Heart right ventricle (tissue), 16 donors: ENCODE measurements at regions not wholly inside any gene's neighbourhood (a gene's known extent, or its start where the extent isn't known, plus 50 kb on each side); places are given as distances from the start of the nearest gene placed in this dataset.

ENCODE experiments used
- ATAC-seq, 8 donors: fragments of 200-7000 bp; cut with Tn5 transposase; one replicate each; pipeline ENCODE4 v1.9.1; 2020; ENCODE audit warnings: mild to moderate bottlenecking in 8 of 8, moderate library complexity in 8 of 8, moderate number of reproducible peaks in 1 of 8
- DNase-seq, 2 donors: peaks; one replicate each; pipeline ENCODE4 v3.0.0-alpha.2; 2020
- H3K27ac ChIP-seq, 10 donors: fragments of 200-600 bp; sonication (generic) in 2 of 10; one replicate each; pipeline versions ENCODE4 v1.5.0 to v1.8.0; 2020 to 2022; ENCODE audit warnings: mild to moderate bottlenecking in 3 of 10
- H3K27me3 ChIP-seq, 7 donors: fragments of 200-600 bp; one replicate each; pipeline ENCODE4 v1.8.0; 2021 to 2022; ENCODE audit warnings: mild to moderate bottlenecking in 2 of 7
- H3K36me3 ChIP-seq, 9 donors: fragments of 200-600 bp; sonication (generic) in 1 of 9; one replicate each; pipeline versions ENCODE4 v1.5.0 to v1.8.0; 2020 to 2022; ENCODE audit warnings: mild to moderate bottlenecking in 2 of 9
- H3K4me1 ChIP-seq, 9 donors: fragments of 200-600 bp; sonication (generic) in 1 of 9; one replicate each; pipeline versions ENCODE4 v1.5.0 to v1.8.0; 2020 to 2022; ENCODE audit warnings: mild to moderate bottlenecking in 4 of 9
- H3K4me3 ChIP-seq, 10 donors: fragments of 200-600 bp; sonication (generic) in 2 of 10; one replicate each; pipeline versions ENCODE4 v1.5.0 to v1.8.0; 2020 to 2022; ENCODE audit warnings: mild to moderate bottlenecking in 7 of 10, moderate library complexity in 2 of 10
- H3K9me3 ChIP-seq, 11 donors: fragments of 200-600 bp in 10 of 11; sonication (generic) in 2 of 11; one replicate each; pipeline versions ENCODE4 v1.5.0 to v1.8.0; 2013 to 2022; ENCODE audit warnings: mild to moderate bottlenecking in 2 of 11, control low read depth in 1 of 11, moderate library complexity in 1 of 11
- WGBS, 2 donors: extraction: QIAGEN DNeasy Blood & Tissue Kit; methylation state at CpG; one replicate each; pipeline ENCODE4 v1.1.7; 2013; ENCODE audit warnings: inconsistent platforms in 1 of 2; 5-methylcytosine and 5-hydroxymethylcytosine counted together
- intact Hi-C, 10 donors: fragments of 100-400 bp; cut with DNase I; formaldehyde crosslinking; loops; one replicate each; pipeline versions ENCODE4 v1.11.1 to v1.14.2; 2022
- TF ChIP-seq, protein P1 (sequence below), 9 donors: fragments of 200-600 bp; sonication (generic) in 2 of 9; IDR thresholded peaks; one replicate each; pipeline versions ENCODE4 v1.5.0 to v1.8.0; 2021 to 2022; ENCODE audit warnings: antibody characterized with exemption in 9 of 9, mild to moderate bottlenecking in 5 of 9, moderate library complexity in 1 of 9
- donor health status: Arrhythmogenic right ventricular cardiomyopathy.
- donor health status: ischemic (EF 13 %, LVEDD 7.1; RV severe dilation, severe dysfunction).
- donor health status: healthy with polysubstance abuse.
- donor health status: DM: no; HTN: yes; CAD: no.
- donor health status: DM: no; HTN: no; CAD: no.
- donor health status: ischemic (EF 25% LVEDD 6.9; RV normal size, moderate dysfunction).
- donor health status: ischemic (EF 25% LVEDD 5.7; RV mildly dilated, moderate dysfunction).
- donor health status: healthy.
- donor health status: DM: yes; HTN: yes; CAD: no.
- donor health status: Ischemic cardiomyopathy.
- donor health status: ischemic (EF 35%, LVEDD 5.7; RV mildly dilated, moderate dysfunction).
- donor health status: nonischemic (EF 11% LVEDD 7.7; RV severe dilation, severe dysfunction).
- donor health status: DM: yes; HTN: yes; CAD: no.
- donor health status: PGD.
- donor health status: ischemic (EF 29% LVEDD 5.4; RV normal size, mild dysfunction).
- donor health status: nonischemic (EF 23%, LVEDD 6.1; RV moderate dilation, normal function).

GRCh38 chr10:28922861-28923260, 245.5 kb downstream of the BAMBI start:
- no peaks in the 10 kb centered on the region for H3K36me3 ChIP-seq
- ATAC-seq, result no peak
- peaks cover 0 to 12% (median 4%) of the 10 kb centered on the region in 7 donors for H3K27me3 ChIP-seq
- no peaks in the 10 kb centered on the region for H3K9me3 ChIP-seq
- H3K27ac ChIP-seq, result no peak overlapping the region
- no peak for DNase-seq
- H3K4me3 ChIP-seq, result no peak overlapping the region
- intact Hi-C loops, result no loop called here
- TF ChIP-seq, protein P1, sequence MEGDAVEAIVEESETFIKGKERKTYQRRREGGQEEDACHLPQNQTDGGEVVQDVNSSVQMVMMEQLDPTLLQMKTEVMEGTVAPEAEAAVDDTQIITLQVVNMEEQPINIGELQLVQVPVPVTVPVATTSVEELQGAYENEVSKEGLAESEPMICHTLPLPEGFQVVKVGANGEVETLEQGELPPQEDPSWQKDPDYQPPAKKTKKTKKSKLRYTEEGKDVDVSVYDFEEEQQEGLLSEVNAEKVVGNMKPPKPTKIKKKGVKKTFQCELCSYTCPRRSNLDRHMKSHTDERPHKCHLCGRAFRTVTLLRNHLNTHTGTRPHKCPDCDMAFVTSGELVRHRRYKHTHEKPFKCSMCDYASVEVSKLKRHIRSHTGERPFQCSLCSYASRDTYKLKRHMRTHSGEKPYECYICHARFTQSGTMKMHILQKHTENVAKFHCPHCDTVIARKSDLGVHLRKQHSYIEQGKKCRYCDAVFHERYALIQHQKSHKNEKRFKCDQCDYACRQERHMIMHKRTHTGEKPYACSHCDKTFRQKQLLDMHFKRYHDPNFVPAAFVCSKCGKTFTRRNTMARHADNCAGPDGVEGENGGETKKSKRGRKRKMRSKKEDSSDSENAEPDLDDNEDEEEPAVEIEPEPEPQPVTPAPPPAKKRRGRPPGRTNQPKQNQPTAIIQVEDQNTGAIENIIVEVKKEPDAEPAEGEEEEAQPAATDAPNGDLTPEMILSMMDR (IDR thresholded peaks at IDR 0.05), result no peak
- H3K4me1 ChIP-seq, result peaks cover 0 to 10% (median 0%) of the 10 kb centered on the region in 9 donors
- WGBS, 2 donors, result 88 to 94% methylated on average over 2 of the region's 2 CpGs

- no peaks in the 10 kb centered on the region for H3K36me3 ChIP-seq
- TF ChIP-seq, protein P1 (IDR thresholded peaks at IDR 0.05), result no peak
- peak overlapping the region in 1 of 10 donors; percentile 25 for H3K27ac ChIP-seq
- H3K27me3 ChIP-seq, result peaks cover 0 to 12% (median 4%) of the 10 kb centered on the region in 7 donors
- peaks cover 0 to 10% (median 0%) of the 10 kb centered on the region in 9 donors for H3K4me1 ChIP-seq
- intact Hi-C loops, result no loop called here
- H3K4me3 ChIP-seq, result peak overlapping the region in 6 of 10 donors; percentile 5 to 37 (median 28)
- 63 to 80% methylated on average over 10 of the region's 10 CpGs for WGBS, 2 donors
- ATAC-seq (peak in 4 of 8 donors; percentile 8 to 51 (median 16)), DNase-seq (no peak)
- H3K9me3 ChIP-seq, result peaks cover 0 to 5% (median 0%) of the 10 kb centered on the region in 11 donors
Observed at GRCh38 chr10:28924717-28925116, 247.4 kb downstream of the BAMBI start.

GRCh38 chr10:28925121-28925663, 247.9 kb downstream of the BAMBI start:
- 24 to 28% methylated on average over 32 of the region's 32 CpGs for WGBS, 2 donors
- intact Hi-C loops, result no loop called here
- no peaks in the 10 kb centered on the region for H3K36me3 ChIP-seq
- H3K4me3 ChIP-seq, result peak overlapping the region in 6 of 10 donors; percentile 5 to 37 (median 28)
- peak overlapping the region in 2 of 10 donors; percentile 15 to 25 for H3K27ac ChIP-seq
- peak; percentile 55 to 79 (median 68) for ATAC-seq
- peaks cover 0 to 8% (median 0%) of the 10 kb centered on the region in 11 donors for H3K9me3 ChIP-seq
- DNase-seq, result peak; percentile 18 to 25
- TF ChIP-seq, protein P1 (IDR thresholded peaks at IDR 0.05), result no peak
- H3K27me3 ChIP-seq, result peaks cover 0 to 12% (median 4%) of the 10 kb centered on the region in 7 donors
- peaks cover 0 to 10% (median 0%) of the 10 kb centered on the region in 9 donors for H3K4me1 ChIP-seq

DNA sequence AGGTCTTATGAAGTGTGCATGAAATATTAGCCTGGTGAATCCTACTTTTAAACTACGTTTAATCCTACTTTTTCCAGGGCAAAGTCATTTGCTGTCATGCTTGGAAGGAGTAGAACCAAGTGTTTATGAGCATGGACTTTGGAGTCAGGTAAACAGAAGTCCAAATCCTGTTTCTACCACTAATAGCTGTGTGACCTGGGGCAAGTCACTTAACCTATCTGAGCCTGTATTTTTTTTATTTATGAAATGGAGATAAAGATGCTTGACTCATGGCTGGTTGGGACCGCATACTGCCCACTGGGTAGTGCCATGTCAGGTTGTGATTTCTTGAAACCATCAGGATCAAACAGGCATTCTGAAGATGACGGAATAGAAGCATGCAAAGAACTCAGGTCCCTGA, 249.6 kb downstream of the BAMBI start:
- Histone ChIP-seq H3K4me3 (no peak overlapping the region), H3K9me3 (peaks cover 0 to 8% (median 0%) of the 10 kb centered on the region in 11 donors), H3K27me3 (peaks cover 0 to 12% (median 4%) of the 10 kb centered on the region in 7 donors), H3K4me1 (peaks cover 0 to 22% (median 0%) of the 10 kb centered on the region in 9 donors), H3K27ac (no peak overlapping the region), H3K36me3 (no peaks in the 10 kb centered on the region)
- no peak for DNase-seq
- TF ChIP-seq, protein P1 (IDR thresholded peaks at IDR 0.05), result no peak
- 92 to 99% methylated on average over 3 of the region's 3 CpGs for WGBS, 2 donors
- intact Hi-C loops, result no loop called here
- ATAC-seq, result no peak
